ENCODE measurements at regions not wholly inside any gene's neighbourhood (a gene's known extent, or its start where the extent isn't known, plus 50 kb on each side); places are given as distances from the start of the nearest gene placed in this dataset.

DNA sequence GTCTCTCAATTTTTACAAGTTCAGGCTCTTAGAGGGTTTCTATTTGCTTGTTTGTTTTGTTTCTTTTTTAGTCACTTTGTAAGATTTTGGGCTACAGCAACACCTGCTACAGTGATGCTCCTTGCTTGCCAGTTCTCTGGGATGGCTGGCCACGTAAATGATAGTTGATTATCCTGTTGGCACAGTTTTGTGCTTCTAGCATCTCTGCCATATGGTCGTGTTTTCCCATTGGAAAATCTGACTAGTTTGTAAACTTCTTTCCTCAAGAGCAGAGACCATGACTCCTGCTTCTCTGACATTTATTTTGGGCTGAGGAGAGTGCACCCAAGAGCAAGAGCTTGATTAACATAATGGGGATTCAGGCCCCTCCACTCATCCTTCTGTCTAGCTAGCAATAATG is 1621.6 kb upstream of the RAG2 start:
- DNase-seq (ENCODE audit: low spot score in 2 of 2) = no peak
- H3K4me3 ChIP-seq = no peak overlapping the region
- in situ Hi-C loops (cut with MboI; ENCODE audit: low sequenced_read_pairs) = no loop called here
- no peaks in the 10 kb centered on the region for H3K27me3 ChIP-seq (ENCODE audit: low read depth)
- no peaks in the 10 kb centered on the region for H3K4me1 ChIP-seq
- no peaks in the 10 kb centered on the region for H3K36me3 ChIP-seq (replicated peaks)
- no peaks in the 10 kb centered on the region for H3K9me3 ChIP-seq

- in situ Hi-C loops (cut with MboI; ENCODE audit: low sequenced_read_pairs) = no loop called here
- DNase-seq (ENCODE audit: low spot score in 2 of 2) = no peak
- no peak overlapping the region for H3K4me3 ChIP-seq
- no peaks in the 10 kb centered on the region for H3K36me3 ChIP-seq (replicated peaks)
- no peaks in the 10 kb centered on the region for H3K9me3 ChIP-seq
- H3K4me1 ChIP-seq = no peaks in the 10 kb centered on the region
- H3K27me3 ChIP-seq (ENCODE audit: low read depth) = no peaks in the 10 kb centered on the region
These were observed 1610.9 kb upstream of the RAG2 start for GRCh38 chr11:38208951-38209350.

DNA sequence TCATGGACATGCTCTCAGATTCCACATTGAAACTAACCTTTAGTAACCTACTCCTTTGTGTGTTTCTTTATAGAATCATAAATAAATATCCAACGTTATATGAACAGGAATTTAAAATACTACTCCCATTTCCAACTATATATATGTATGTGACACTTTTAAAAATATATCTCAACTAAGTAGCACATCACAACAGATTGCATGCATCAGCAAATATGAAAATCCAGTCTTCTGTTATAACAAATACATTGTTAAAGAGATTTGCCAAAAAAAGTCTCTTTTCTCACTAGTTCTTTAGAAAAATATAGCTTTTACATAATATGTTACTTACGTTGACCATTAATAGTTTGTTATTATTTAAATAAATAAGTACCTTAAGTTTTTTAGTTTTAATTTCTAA is 1608.6 kb upstream of the RAG2 start:
- Histone ChIP-seq H3K36me3 (replicated peaks) (no peaks in the 10 kb centered on the region), H3K9me3 (no peaks in the 10 kb centered on the region), H3K27me3 (ENCODE audit: low read depth) (no peaks in the 10 kb centered on the region), H3K4me1 (no peaks in the 10 kb centered on the region), H3K4me3 (no peak overlapping the region)
- in situ Hi-C loops (cut with MboI; ENCODE audit: low sequenced_read_pairs) = no loop called here
- no peak for DNase-seq (ENCODE audit: low spot score in 2 of 2)

DNA sequence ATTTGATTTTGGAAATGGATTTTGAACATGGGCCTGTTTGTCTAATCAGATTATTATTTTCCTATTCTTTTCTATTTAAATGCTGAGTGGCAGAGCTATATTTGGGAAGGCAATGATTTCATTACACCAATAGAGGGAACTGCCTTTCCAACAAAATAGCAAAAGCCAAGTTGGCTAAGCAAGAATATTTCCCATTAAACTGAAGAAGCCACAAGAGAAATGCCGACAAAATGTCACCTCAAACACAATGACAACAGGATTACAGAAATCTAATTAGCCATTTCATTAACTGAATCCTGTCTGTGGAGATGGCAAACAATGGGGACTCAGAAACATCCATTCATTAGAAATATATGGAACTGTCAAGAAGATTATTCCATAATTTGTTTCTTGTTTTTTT is 1593.1 kb upstream of the RAG2 start:
- Histone ChIP-seq H3K9me3 (no peaks in the 10 kb centered on the region), H3K4me1 (no peaks in the 10 kb centered on the region), H3K36me3 (replicated peaks) (no peaks in the 10 kb centered on the region), H3K27me3 (ENCODE audit: low read depth) (no peaks in the 10 kb centered on the region), H3K4me3 (no peak overlapping the region)
- in situ Hi-C loops (cut with MboI; ENCODE audit: low sequenced_read_pairs) = no loop called here
- DNase-seq (ENCODE audit: low spot score in 2 of 2) = no peak

GRCh38 chr11:38182126-38182866 is 1584.3 kb upstream of the RAG2 start:
- no peaks in the 10 kb centered on the region for H3K9me3 ChIP-seq
- H3K27me3 ChIP-seq (ENCODE audit: low read depth) = no peaks in the 10 kb centered on the region
- in situ Hi-C loops (cut with MboI; ENCODE audit: low sequenced_read_pairs) = no loop called here
- no peak overlapping the region for H3K4me3 ChIP-seq
- no peak for DNase-seq (ENCODE audit: low spot score in 2 of 2)
- no peaks in the 10 kb centered on the region for H3K36me3 ChIP-seq (replicated peaks)
- no peaks in the 10 kb centered on the region for H3K4me1 ChIP-seq

DNA sequence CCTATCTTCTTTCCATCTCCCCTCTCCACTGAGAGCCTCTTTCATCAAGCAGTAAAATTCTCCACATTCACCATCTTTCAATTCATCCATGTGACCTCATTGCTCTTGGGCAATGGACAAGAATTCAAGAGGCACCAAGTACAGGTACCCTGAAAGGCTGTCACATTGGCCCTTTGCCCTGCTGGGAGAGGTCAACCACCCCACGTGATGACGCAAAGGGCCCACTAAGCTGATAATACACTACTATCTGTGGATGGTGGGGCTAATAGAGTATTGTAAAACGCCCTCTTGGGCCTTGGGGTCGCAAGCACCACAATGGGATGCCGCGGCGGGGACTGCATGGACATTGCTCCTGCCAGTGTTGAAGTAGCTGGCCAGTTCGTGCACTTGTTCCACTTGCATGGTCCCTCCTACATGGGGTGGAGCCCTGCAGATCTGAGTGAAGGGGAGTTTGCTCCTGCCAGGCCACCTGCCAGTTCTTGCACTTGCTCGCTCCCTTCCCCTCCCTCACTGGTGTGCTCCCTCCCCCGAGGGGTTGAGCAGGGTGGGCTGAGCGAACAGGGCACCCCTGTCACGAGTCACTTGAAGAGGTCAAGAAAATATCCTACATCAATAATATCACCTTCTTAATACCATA is 1578.8 kb upstream of the RAG2 start:
- DNase-seq (ENCODE audit: low spot score in 2 of 2) = no peak
- no peaks in the 10 kb centered on the region; the same call in 1 of the 2 replicates for H3K9me3 ChIP-seq
- in situ Hi-C loops (cut with MboI; ENCODE audit: low sequenced_read_pairs) = no loop called here
- H3K4me1 ChIP-seq = no peaks in the 10 kb centered on the region
- H3K27me3 ChIP-seq (ENCODE audit: low read depth) = no peaks in the 10 kb centered on the region
- H3K4me3 ChIP-seq = no peak overlapping the region
- no peaks in the 10 kb centered on the region for H3K36me3 ChIP-seq (replicated peaks)

DNA sequence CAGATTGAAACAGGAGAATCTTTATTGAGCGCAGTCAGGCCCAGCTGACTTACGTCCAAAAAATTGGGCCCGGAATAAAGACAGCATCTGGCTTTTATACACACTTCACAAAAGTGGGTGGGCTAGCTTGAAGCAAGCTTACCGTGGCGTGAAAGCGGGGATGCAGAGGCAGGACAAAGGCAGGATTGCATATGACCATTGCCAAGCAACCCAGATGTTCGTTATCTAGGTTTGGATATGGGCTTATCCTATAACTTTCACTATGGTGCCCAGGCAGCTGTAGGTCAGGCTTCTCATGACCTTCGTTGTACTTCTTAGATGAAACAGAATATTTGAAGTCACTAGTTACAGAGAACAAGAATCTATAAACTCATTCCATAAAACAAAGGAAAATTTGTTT is 1575.6 kb upstream of the RAG2 start:
- Histone ChIP-seq H3K4me3 (no peak overlapping the region), H3K9me3 (no peaks in the 10 kb centered on the region; the same call in 1 of the 2 replicates), H3K36me3 (replicated peaks) (no peaks in the 10 kb centered on the region), H3K4me1 (no peaks in the 10 kb centered on the region), H3K27me3 (ENCODE audit: low read depth) (no peaks in the 10 kb centered on the region)
- DNase-seq (ENCODE audit: low spot score in 2 of 2) = no peak
- in situ Hi-C loops (cut with MboI; ENCODE audit: low sequenced_read_pairs) = no loop called here

DNA sequence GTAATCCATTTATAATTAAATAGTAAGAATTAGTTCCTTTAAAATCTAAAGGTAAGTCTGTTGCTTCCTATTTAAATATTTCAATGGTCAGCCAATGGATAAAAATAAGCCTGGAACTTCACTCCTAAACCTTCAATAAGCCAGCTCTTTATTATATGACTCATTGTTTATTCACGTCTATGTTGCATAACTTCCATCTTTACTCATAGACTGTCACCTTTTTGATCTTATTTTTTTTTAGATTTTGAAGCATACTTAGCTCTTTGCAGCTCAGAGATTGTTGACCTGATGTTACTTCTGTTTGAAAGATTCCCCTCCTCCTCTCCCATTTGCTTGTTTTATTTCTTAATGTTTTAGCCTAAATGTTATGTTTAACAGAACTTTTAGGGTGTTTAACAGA is 1571.2 kb upstream of the RAG2 start:
- Histone ChIP-seq H3K27me3 (ENCODE audit: low read depth) (no peaks in the 10 kb centered on the region), H3K9me3 (no peaks in the 10 kb centered on the region; the same call in 1 of the 2 replicates), H3K4me1 (no peaks in the 10 kb centered on the region), H3K4me3 (no peak overlapping the region), H3K36me3 (replicated peaks) (no peaks in the 10 kb centered on the region)
- in situ Hi-C loops (cut with MboI; ENCODE audit: low sequenced_read_pairs) = no loop called here
- DNase-seq (ENCODE audit: low spot score in 2 of 2) = no peak

- no peaks in the 10 kb centered on the region for H3K36me3 ChIP-seq (replicated peaks)
- no peak overlapping the region for H3K4me3 ChIP-seq
- H3K27me3 ChIP-seq (ENCODE audit: low read depth) = no peaks in the 10 kb centered on the region
- no peaks in the 10 kb centered on the region for H3K4me1 ChIP-seq
- no peaks in the 10 kb centered on the region for H3K9me3 ChIP-seq
- in situ Hi-C loops (cut with MboI; ENCODE audit: low sequenced_read_pairs) = no loop called here
- no peak for DNase-seq (ENCODE audit: low spot score in 2 of 2)
These were observed 1565.5 kb upstream of the RAG2 start for GRCh38 chr11:38163526-38163925.

- no peak for DNase-seq (ENCODE audit: low spot score in 2 of 2)
- Histone ChIP-seq H3K27me3 (ENCODE audit: low read depth) (no peaks in the 10 kb centered on the region), H3K36me3 (replicated peaks) (no peaks in the 10 kb centered on the region), H3K4me3 (no peak overlapping the region), H3K4me1 (no peaks in the 10 kb centered on the region), H3K9me3 (no peaks in the 10 kb centered on the region)
- in situ Hi-C loops (cut with MboI; ENCODE audit: low sequenced_read_pairs) = no loop called here
These were observed 1562.4 kb upstream of the RAG2 start for GRCh38 chr11:38160433-38160832.

DNA sequence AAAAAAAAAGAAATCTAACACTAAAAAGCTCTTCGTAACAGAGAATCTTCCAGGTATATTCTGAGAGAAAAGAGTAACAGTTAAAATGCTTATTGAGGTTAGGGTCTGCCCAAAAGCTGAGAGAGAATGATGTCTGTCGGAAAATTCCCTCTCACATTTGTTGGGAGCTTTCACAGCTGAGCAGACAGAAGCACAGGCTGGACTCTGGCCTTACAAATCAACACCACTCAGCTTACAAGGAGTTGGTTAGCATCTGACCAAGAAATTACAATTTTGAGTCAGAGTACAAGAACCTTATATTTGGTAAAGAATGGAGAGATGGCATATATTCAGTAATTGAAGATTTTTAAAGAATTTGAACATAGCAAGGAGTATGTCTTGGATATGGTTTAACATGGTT is 1561.0 kb upstream of the RAG2 start:
- Histone ChIP-seq H3K27me3 (ENCODE audit: low read depth) (no peaks in the 10 kb centered on the region), H3K4me3 (no peak overlapping the region), H3K4me1 (peaks cover 6% of the 10 kb centered on the region), H3K9me3 (no peaks in the 10 kb centered on the region), H3K36me3 (replicated peaks) (no peaks in the 10 kb centered on the region)
- in situ Hi-C loops (cut with MboI; ENCODE audit: low sequenced_read_pairs) = no loop called here
- no peak for DNase-seq (ENCODE audit: low spot score in 2 of 2)

DNA sequence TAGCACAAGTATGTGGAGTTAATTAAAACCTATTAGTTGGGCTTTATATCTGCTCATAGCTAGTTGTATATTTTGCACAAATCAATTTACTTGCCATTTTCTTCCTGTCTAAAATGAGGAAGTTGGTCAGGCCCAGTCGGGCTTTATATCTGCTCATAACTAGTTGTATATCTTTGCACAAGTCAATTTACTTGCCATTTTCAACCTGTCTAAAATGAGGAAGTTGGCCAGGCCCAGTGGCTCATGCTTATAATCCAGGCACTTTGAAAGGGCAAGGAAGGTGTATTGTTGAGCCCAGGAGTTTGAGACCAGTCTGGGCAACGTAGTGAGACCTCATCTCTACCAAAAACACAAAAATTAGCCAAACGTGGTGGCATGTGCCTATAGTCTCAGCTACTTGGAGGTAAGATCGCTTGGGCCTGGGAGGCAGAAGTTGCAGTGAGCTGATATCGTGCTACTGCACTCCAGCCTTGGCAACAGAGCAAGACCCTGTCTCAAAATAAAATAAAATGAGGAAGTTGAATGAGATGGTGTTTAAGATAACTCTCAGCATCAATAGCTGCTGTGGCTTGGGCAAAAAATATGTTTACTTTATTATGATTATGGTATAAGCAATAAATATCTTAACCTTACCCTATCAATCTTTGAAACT is 1558.6 kb upstream of the RAG2 start:
- Histone ChIP-seq H3K4me3 (no peak overlapping the region), H3K4me1 (peaks cover 6% of the 10 kb centered on the region), H3K36me3 (replicated peaks) (no peaks in the 10 kb centered on the region), H3K27me3 (ENCODE audit: low read depth) (no peaks in the 10 kb centered on the region), H3K9me3 (no peaks in the 10 kb centered on the region)
- in situ Hi-C loops (cut with MboI; ENCODE audit: low sequenced_read_pairs) = no loop called here
- DNase-seq (ENCODE audit: low spot score in 2 of 2) = no peak

- DNase-seq (ENCODE audit: low spot score in 2 of 2) = no peak
- no peaks in the 10 kb centered on the region for H3K27me3 ChIP-seq (ENCODE audit: low read depth)
- in situ Hi-C loops (cut with MboI; ENCODE audit: low sequenced_read_pairs) = no loop called here
- no peaks in the 10 kb centered on the region for H3K36me3 ChIP-seq (replicated peaks)
- H3K4me3 ChIP-seq = no peak overlapping the region
- H3K4me1 ChIP-seq = peaks cover 6% of the 10 kb centered on the region
- H3K9me3 ChIP-seq = no peaks in the 10 kb centered on the region
These were observed 1557.8 kb upstream of the RAG2 start for GRCh38 chr11:38155856-38156255.

- H3K9me3 ChIP-seq = no peaks in the 10 kb centered on the region
- H3K27me3 ChIP-seq (ENCODE audit: low read depth) = no peaks in the 10 kb centered on the region
- peaks cover 6% of the 10 kb centered on the region for H3K4me1 ChIP-seq
- no peaks in the 10 kb centered on the region for H3K36me3 ChIP-seq (replicated peaks)
- H3K4me3 ChIP-seq = no peak overlapping the region
- no peak for DNase-seq (ENCODE audit: low spot score in 2 of 2)
- in situ Hi-C loops (cut with MboI; ENCODE audit: low sequenced_read_pairs) = no loop called here
These were observed 1555.9 kb upstream of the RAG2 start for GRCh38 chr11:38153985-38154384.

Data from HAP-1 (cell line).